Anterior cingulate cortex (tissue), 58 donors: ENCODE measurements at regions not wholly inside any gene's neighbourhood (a gene's known extent, or its start where the extent isn't known, plus 50 kb on each side); places are given as distances from the start of the nearest gene placed in this dataset.
A peak's percentile ranks its signal among the peaks of the same experiment; 100 is the strongest.
"Not testable (repeated sequence)": the region's sequence is repeated elsewhere in the genome, so short reads cannot be mapped to it uniquely, and the experiment has no call there.

Source experiments
- DNase-seq, 58 donors: peaks; one replicate each; lab custom pipeline; 2025; lab: John Stamatoyannopoulos, UW

DNA sequence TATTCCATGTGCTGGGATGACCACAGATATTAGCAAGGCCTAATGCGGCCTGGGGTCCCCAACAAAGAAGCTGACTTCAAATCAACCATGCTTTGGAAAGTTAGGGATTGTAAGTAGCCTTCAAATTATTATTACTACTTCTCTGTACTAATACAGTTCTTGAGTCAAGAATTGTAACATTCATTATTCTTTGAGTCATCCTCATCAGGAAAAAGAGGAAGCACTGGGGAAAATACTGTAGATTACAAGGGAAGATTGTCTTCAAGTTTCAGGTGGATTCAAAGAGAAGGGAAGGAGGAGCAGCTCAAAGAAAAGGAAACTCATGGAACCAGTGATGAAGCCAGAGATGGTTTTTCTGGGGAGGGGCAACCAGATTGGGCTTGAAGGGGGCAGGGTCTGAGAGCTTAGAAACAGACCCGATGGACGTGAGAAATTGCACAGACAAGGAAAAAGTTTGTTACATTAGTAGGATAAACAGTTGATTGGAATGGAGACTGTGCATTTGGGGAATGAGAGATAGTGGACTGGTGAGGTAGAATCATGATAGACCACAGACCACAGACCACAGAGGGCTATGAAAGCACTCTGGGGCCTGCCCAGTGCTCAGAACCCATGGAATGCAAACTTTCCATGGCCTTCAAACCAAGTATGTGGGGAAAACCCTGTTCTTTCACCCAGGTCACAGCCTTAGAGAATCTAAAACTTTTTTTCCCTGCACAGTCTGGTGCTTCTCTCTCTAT is 209.9 kb downstream of the ZNF365 start:
- DNase-seq = no peak

DNA sequence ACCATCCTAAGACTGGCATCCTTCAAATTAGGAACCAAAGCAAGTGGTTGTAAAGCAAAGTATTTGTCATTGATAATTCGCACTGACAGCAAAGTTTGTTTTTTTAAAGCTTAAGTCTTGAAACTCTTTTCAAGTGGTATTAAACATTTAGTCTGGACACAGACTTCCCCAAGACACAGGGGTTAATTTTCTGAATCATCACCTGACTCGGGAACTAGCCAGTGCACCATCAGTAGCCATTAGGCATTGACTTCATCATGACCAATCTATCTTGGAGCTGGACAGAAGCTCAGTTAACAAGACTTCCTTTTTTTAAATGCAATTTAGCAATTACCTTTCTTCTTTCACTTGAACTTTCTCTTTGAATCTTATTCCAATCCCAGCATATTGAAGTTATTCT is 210.6 kb downstream of the ZNF365 start:
- no peak for DNase-seq

DNA sequence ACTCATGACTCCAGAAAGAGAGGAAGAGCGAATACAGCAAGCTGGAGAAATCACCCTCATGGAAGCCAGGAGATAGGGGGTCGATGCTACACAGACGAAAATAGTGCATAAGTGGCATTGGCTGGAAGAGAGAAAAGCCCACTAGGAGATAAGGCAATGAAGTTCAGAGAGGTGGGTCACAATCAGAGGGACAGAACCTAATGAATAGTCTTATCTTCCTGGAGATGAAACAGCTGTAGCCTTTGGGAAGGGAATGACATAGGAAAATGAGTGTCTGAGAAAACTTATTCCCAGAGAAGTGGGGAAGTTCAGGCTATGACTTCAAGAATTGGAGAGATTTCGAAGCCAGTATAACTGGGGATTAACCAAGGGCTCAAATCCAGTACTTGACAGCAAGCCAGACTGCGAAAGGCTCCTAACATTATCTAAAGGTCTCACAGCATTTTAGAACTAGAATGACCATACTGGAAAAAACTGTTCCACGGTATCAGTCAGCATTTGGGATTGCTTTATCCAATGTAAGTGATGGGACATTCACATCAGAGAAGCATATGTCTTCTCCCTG is 211.1 kb downstream of the ZNF365 start:
- no peak for DNase-seq

GRCh38 chr10:62587011-62587410 is 212.8 kb downstream of the ZNF365 start:
- no peak for DNase-seq

- no peak for DNase-seq
Observed at GRCh38 chr10:62588116-62588515, 213.9 kb downstream of the ZNF365 start.

- no peak for DNase-seq
Observed at GRCh38 chr10:62589689-62590088, 214.8 kb upstream of the ADO start.

GRCh38 chr10:62590306-62590705 is 214.2 kb upstream of the ADO start:
- DNase-seq = no peak

- peak in 39 of 58 donors; percentile 3 to 60 (median 20) for DNase-seq
Observed at GRCh38 chr10:62594093-62594520, 210.4 kb upstream of the ADO start.

DNA sequence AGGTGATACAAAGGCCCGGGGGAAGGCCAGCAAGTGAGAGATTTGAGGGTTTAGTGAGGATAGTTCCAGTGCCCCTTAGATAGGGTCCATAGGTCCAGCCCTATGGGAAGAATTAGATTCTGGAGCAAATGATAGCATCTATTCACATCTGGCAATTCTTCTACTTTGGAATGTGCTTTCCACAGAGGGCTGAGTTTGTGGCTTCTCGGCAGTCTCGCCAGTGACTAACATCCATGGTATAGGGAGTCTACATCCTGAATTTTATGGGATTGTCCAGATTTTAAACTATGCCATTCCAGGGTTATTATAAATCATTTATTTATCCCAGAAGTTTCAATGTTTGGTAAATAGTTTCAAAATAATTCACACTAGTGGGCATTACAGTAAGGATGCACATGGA is 207.3 kb upstream of the ADO start:
- no peak for DNase-seq

GRCh38 chr10:62599161-62599560 is 205.4 kb upstream of the ADO start:
- no peak for DNase-seq

GRCh38 chr10:62606551-62606950 is 198.0 kb upstream of the ADO start:
- DNase-seq = not testable (repeated sequence)

DNA sequence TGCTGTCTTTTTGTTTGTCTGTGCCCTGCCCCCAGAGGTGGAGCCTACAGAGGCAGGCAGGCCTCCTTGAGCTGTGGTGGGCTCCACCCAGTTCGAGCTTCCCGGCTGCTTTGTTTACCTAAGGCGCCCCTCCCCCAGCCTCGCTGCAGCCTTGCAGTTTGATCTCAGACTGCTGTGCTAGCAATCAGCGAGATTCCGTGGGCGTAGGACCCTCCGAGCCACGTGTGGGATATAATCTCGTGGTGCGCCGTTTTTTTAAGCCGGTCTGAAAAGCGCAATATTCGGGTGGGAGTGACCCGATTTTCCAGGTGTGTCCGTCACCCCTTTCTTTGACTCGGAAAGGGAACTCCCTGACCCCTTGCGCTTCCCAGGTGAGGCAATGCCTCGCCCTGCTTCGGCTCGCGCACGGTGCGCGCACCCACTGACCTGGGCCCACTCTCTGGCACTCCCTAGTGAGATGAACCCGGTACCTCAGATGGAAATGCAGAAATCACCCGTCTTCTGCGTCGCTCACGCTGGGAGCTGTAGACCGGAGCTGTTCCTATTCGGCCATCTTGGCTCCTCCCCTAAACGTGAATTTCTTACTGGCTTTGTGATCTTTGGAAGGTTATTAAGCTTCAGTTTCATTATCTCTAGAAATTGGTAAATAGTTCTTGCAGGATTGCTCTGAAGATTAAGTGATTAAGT is 196.2 kb upstream of the ADO start:
- not testable (repeated sequence) for DNase-seq

DNA sequence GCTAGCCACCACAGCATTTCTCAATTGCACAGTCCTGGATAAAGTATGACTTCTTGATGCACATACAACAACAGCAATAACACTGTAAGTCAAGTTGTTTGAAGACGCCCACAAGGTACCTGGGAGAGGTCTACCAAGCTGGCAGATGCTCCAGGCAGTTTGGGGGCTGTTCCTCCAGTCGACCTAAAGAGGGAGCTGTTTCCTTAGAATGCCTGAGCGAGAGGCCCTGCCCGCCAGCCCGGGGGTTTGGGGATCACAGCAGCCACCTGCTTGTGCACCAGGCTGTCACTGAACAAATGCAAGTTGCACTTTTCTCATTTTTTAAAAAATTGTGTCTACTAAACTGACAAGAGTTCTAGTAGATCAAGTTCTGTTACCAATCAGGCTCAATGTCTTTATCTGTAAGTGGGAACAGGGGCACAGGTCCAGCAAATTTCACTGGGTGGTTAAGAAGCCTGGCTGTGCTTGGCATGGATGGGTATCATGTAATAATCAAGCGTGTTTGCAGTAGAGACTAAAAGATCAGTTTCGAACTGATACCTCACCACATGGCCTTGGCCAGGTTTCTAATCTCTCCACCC is 193.8 kb upstream of the ADO start:
- DNase-seq = peak in 16 of 58 donors; percentile 11 to 55 (median 22)

- DNase-seq = no peak
Observed at GRCh38 chr10:62613424-62613823, 191.1 kb upstream of the ADO start.

GRCh38 chr10:62613859-62614258 is 190.7 kb upstream of the ADO start:
- DNase-seq = no peak

- peak in 12 of 58 donors; percentile 8 to 49 (median 20) for DNase-seq
Observed at GRCh38 chr10:62614389-62615157, 189.9 kb upstream of the ADO start.

- DNase-seq = no peak
Observed at GRCh38 chr10:62616885-62617590, 187.5 kb upstream of the ADO start.

GRCh38 chr10:62617652-62618051 is 186.9 kb upstream of the ADO start:
- no peak for DNase-seq

DNA sequence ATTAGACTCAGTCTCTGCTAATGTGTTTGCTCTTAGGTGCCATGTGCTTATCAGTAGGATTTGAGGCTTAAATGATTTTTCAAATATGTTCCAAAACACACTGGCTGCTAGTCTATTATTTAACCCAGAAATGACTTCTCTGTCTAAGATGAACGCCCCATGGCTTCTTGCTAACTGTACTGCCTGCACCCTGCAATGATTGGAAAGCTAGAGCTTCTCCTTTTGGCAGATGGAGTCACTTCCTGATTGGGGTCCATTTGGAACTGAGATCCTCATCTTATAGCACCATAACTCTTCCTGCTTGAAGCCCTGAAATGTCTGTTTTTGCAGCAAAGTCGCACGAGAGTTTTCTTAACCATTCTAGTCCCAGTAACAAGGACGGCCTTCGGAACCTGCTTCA is 186.5 kb upstream of the ADO start:
- peak in 1 of 58 donors; percentile 8 for DNase-seq
